ENCODE measurements at regions not wholly inside any gene's neighbourhood (a gene's known extent, or its start where the extent isn't known, plus 50 kb on each side); places are given as distances from the start of the nearest gene placed in this dataset.

GRCh38 chr10:4765428-4765827, 60.6 kb upstream of the AKR1E2 start:
- no peak for DNase-seq (ENCODE audit: low spot score)
- TF ChIP-seq CTCF (IDR thresholded peaks at IDR 0.05; ENCODE audit: extremely low read depth, missing control alignments) = no peak

- no peak for TF ChIP-seq CTCF (IDR thresholded peaks at IDR 0.05; ENCODE audit: extremely low read depth, missing control alignments)
- no peak for DNase-seq (ENCODE audit: low spot score)
These were observed 62.0 kb upstream of the AKR1E2 start for GRCh38 chr10:4763960-4764428.

GRCh38 chr10:4763513-4763912, 62.5 kb upstream of the AKR1E2 start:
- DNase-seq (ENCODE audit: low spot score) = no peak
- TF ChIP-seq CTCF (IDR thresholded peaks at IDR 0.05; ENCODE audit: extremely low read depth, missing control alignments) = no peak

- no peak for DNase-seq (ENCODE audit: low spot score)
- TF ChIP-seq CTCF (IDR thresholded peaks at IDR 0.05; ENCODE audit: extremely low read depth, missing control alignments) = no peak
These were observed 67.8 kb upstream of the AKR1E2 start for GRCh38 chr10:4758256-4758655.

GRCh38 chr10:4755286-4755989, 70.6 kb upstream of the AKR1E2 start:
- no peak for TF ChIP-seq CTCF (IDR thresholded peaks at IDR 0.05; ENCODE audit: extremely low read depth, missing control alignments)
- no peak for DNase-seq (ENCODE audit: low spot score)

- TF ChIP-seq CTCF (IDR thresholded peaks at IDR 0.05; ENCODE audit: extremely low read depth, missing control alignments) = no peak
These were observed 71.9 kb upstream of the AKR1E2 start for GRCh38 chr10:4754143-4754542.

GRCh38 chr10:4751211-4751610, 74.8 kb upstream of the AKR1E2 start:
- no peak for DNase-seq (ENCODE audit: low spot score)
- no peak for TF ChIP-seq CTCF (IDR thresholded peaks at IDR 0.05; ENCODE audit: extremely low read depth, missing control alignments)

More at GRCh38 chr10:4754143-4754542, 71.9 kb upstream of the AKR1E2 start:
- DNase-seq (ENCODE audit: low spot score) = no peak

Data from GM20000 (cell line).